NOMO-1 treated with dmso at 0.1 percent for 144 hours (cell line): ENCODE measurements at regions not wholly inside any gene's neighbourhood (a gene's known extent, or its start where the extent isn't known, plus 50 kb on each side); places are given as distances from the start of the nearest gene placed in this dataset.

Source experiments
- DNase-seq: peaks from one replicate; lab custom pipeline; 2025; ENCODE audit not compliant: unreplicated experiment; lab: John Stamatoyannopoulos, UW

GRCh38 chr2:129906139-129906860, 73.2 kb upstream of the RAB6C start:
- DNase-seq: no peak

- DNase-seq: no peak
Measured at GRCh38 chr2:129906861-129907235, 72.6 kb upstream of the RAB6C start.

- no peak for DNase-seq
Measured at GRCh38 chr2:129907256-129907998, 72.0 kb upstream of the RAB6C start.

- no peak for DNase-seq
Measured at GRCh38 chr2:129908721-129909373, 70.6 kb upstream of the RAB6C start.

- no peak for DNase-seq
Measured at GRCh38 chr2:129909651-129910418, 69.6 kb upstream of the RAB6C start.

GRCh38 chr2:129910446-129911362, 68.8 kb upstream of the RAB6C start:
- DNase-seq: no peak

GRCh38 chr2:129911363-129912065, 68.0 kb upstream of the RAB6C start:
- DNase-seq: no peak

GRCh38 chr2:129912066-129912820, 67.2 kb upstream of the RAB6C start:
- no peak for DNase-seq

GRCh38 chr2:129912871-129913694, 66.4 kb upstream of the RAB6C start:
- DNase-seq: no peak

- no peak for DNase-seq
Measured at GRCh38 chr2:129913695-129914495, 65.6 kb upstream of the RAB6C start.

- DNase-seq: no peak
Measured at GRCh38 chr2:129914538-129915302, 64.7 kb upstream of the RAB6C start.

GRCh38 chr2:129915303-129915840, 64.1 kb upstream of the RAB6C start:
- DNase-seq: no peak

GRCh38 chr2:129918604-129919003, 60.9 kb upstream of the RAB6C start:
- no peak for DNase-seq

GRCh38 chr2:129922571-129923264, 56.7 kb upstream of the RAB6C start:
- no peak for DNase-seq

- peak; percentile 8 for DNase-seq
Measured at GRCh38 chr2:129923265-129924091, 56.0 kb upstream of the RAB6C start.
